ENCODE measurements at regions not wholly inside any gene's neighbourhood (a gene's known extent, or its start where the extent isn't known, plus 50 kb on each side); places are given as distances from the start of the nearest gene placed in this dataset.

DNA sequence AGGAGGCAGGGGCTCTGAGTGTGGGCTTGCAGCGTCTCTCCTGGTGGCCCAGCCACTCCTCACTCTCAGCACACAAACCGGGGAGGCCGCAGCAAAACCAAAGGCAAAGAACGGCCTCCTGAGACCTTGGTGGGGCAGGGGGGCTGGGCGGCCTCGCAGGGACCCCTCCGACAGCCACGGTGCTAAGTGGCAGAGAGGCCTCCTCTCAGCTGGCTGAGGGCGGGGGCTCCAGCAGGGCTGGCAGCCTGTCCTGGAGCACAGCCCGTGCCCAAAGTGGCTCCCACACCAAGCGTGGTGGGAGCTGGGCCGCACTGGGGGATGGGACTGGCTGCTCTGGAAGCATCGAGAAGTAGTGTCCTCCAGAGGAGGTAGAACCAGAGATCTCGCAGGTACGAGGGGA lies 334.4 kb downstream of the QKI start:
- TF ChIP-seq, protein P1, sequence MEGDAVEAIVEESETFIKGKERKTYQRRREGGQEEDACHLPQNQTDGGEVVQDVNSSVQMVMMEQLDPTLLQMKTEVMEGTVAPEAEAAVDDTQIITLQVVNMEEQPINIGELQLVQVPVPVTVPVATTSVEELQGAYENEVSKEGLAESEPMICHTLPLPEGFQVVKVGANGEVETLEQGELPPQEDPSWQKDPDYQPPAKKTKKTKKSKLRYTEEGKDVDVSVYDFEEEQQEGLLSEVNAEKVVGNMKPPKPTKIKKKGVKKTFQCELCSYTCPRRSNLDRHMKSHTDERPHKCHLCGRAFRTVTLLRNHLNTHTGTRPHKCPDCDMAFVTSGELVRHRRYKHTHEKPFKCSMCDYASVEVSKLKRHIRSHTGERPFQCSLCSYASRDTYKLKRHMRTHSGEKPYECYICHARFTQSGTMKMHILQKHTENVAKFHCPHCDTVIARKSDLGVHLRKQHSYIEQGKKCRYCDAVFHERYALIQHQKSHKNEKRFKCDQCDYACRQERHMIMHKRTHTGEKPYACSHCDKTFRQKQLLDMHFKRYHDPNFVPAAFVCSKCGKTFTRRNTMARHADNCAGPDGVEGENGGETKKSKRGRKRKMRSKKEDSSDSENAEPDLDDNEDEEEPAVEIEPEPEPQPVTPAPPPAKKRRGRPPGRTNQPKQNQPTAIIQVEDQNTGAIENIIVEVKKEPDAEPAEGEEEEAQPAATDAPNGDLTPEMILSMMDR (IDR thresholded peaks at IDR 0.05), result no peak
- TF ChIP-seq POLR2AphosphoS5 (IDR thresholded peaks at IDR 0.05; ENCODE audit: insufficient read depth in 1 of 2, low read depth in 1 of 2) (no peak), POLR2A (IDR thresholded peaks at IDR 0.05) (no peak)
